ENCODE measurements at regions not wholly inside any gene's neighbourhood (a gene's known extent, or its start where the extent isn't known, plus 50 kb on each side); places are given as distances from the start of the nearest gene placed in this dataset.
"Not testable (repeated sequence)": the region's sequence is repeated elsewhere in the genome, so short reads cannot be mapped to it uniquely, and the experiment has no call there.

DNA sequence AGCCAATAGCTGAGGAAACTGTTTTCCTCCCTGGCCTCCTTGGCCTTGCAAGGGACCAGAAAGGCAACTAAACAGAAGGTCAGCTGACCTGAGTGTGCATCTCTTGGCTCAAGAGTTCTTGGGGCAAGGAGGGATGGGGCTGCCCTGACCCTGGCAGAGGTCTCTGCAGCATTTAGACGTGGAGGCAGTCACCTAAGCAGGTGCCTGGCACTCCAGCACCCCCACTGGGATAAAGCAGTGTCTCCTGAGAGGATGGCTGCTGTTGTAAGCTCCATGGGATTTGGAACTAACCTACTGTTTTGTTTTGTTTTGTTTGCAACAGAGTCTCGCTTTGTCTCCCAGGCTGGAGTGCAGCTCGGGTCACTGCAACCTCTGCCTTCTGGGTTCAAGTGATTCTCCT is 185.2 kb downstream of the TBC1D2B start:
- Histone ChIP-seq H3K4me3 (no peak overlapping the region), H3K27ac (peak overlapping the region; percentile 66 to 98), H3K4me1 (peaks cover 18 to 34% of the 10 kb centered on the region in 2 donors), H3K27me3 (no peaks in the 10 kb centered on the region), H3K36me3 (no peaks in the 10 kb centered on the region), H3K9me3 (no peaks in the 10 kb centered on the region)
- TF ChIP-seq, protein P1, sequence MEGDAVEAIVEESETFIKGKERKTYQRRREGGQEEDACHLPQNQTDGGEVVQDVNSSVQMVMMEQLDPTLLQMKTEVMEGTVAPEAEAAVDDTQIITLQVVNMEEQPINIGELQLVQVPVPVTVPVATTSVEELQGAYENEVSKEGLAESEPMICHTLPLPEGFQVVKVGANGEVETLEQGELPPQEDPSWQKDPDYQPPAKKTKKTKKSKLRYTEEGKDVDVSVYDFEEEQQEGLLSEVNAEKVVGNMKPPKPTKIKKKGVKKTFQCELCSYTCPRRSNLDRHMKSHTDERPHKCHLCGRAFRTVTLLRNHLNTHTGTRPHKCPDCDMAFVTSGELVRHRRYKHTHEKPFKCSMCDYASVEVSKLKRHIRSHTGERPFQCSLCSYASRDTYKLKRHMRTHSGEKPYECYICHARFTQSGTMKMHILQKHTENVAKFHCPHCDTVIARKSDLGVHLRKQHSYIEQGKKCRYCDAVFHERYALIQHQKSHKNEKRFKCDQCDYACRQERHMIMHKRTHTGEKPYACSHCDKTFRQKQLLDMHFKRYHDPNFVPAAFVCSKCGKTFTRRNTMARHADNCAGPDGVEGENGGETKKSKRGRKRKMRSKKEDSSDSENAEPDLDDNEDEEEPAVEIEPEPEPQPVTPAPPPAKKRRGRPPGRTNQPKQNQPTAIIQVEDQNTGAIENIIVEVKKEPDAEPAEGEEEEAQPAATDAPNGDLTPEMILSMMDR (IDR thresholded peaks at IDR 0.05), result no peak
- intact Hi-C loops (cut with DNase I), result no loop called here
- no peak for DNase-seq (ENCODE audit: low spot score in 2 of 2)

DNA sequence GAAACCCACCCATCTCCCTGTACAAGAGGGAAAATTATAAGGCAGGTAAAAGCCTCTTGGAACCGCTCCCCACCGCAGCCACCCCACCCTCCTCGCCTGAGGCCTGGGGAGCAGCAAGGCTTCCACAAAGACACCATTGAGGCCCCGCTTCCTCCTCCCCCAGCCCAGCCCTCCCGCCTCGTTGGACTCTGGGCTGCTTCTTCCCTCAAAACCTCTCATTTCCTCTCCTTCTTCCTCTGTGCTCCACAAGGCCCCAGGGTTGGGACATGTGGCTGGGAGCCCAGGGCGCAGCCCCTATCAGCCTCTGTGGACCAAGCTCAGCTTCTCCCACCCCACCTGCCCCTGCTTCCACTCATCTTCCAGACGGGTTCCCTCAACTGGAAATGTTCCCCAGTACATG is 185.6 kb downstream of the TBC1D2B start:
- Histone ChIP-seq H3K4me1 (peaks cover 22 to 38% of the 10 kb centered on the region in 2 donors), H3K27ac (peak overlapping the region; percentile 66 to 98)
- H3K36me3 ChIP-seq; DNase-seq (ENCODE audit: low spot score in 2 of 2); H3K4me3 ChIP-seq; H3K9me3 ChIP-seq; intact Hi-C loops (cut with DNase I); H3K27me3 ChIP-seq: not testable (repeated sequence)

DNA sequence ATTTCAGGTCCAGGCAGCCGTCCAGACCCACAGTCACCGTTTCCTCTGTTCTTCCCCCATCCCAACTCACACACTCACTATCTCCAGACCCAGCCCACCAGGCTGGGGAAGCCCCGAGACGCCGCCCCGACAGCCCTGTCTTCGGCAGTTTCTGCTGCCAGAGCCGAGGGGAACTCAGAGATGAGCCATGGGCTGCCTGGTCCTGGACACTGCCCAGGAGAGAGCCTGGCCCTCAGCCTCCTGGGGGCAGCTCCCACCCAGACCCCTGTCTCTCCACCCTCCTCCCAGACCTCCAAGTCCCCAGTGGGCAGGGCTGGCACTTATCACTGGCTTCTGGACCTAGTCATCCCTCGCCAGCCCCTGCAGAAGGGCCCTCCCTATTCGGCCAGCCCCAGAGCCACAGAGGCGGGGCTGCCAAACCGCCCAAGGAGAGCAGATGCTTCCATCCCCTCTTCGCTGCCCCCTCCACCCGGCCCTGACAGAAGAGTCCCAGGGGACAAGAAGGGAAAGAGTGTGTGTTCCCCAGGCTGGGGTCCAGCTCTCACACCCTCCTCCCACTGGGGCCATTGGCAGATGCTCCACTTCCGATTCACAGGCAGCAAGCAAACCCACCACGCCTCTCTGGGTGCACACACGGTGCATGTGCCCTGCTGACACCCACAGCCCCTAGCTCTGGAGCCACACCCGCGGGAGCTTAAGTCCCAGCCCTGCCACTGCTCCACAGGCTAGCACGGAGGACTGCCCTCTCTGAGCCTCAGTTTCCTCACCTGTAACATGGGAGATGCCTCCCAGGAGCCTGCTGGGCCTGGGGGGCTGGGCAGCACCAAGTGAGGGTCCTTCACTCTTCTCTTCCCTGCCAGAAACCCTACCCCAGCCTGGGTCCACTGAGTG is 186.4 kb downstream of the TBC1D2B start:
- Histone ChIP-seq H3K4me1 (peaks cover 29 to 45% of the 10 kb centered on the region in 2 donors), H3K27ac (peak overlapping the region; percentile 94 to 98)
- H3K4me3 ChIP-seq; H3K9me3 ChIP-seq; H3K36me3 ChIP-seq; H3K27me3 ChIP-seq; intact Hi-C loops (cut with DNase I): not testable (repeated sequence)
- DNase-seq (ENCODE audit: low spot score in 2 of 2), result peak in 1 of 2 donors; percentile 84

DNA sequence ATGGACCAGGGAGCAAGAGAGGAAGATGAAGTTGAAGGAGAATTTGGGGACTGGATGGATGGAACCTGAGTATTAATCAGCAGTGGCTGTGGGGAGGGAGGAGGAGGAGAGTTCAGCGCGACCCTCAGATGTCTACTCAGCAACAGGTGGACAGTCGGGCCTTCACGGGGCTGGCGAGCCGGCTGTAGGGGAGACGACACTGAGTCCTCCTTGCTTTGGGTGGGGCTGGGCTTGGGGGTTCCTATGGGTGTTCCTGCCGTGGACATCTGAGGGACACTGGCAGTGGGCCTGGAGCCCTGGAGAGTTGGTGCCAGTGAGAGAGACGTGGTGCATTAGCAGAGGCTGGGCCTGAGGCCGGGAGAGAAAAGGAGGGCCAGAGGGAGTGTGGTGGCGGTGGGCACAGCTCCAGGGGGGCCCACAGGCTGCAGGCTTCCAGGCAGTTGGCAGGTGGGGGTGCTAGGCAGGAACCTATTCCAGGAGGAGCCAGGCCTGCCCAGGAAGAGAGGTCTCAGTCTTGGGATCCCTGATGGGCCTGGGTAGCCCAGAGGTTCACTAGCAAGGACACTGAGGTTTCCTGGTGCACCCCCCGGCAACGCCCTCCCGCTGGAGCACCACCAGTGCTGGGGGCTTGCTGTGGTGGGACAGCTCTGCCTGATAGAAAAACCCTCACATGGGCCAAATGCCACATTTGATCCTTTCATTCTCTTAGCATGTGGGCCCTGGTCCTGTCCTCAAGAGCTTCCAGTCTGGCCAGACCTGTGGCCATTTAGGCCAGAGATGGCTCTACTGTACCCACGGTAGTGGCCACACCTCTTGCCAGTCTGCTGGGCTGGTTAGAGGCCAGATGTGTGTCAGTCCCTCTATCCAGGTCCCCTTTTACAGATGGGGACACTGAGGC is 187.4 kb downstream of the TBC1D2B start:
- H3K27me3 ChIP-seq; H3K36me3 ChIP-seq; H3K9me3 ChIP-seq; H3K4me3 ChIP-seq; DNase-seq (ENCODE audit: low spot score in 2 of 2): not testable (repeated sequence)
- intact Hi-C loops (cut with DNase I), result loop anchor here (10.0 kb wide), 1 partner anchor 115 kb away; no protein-coding TSS in a partner anchor
- peaks cover 29 to 55% of the 10 kb centered on the region in 2 donors for H3K4me1 ChIP-seq
- H3K27ac ChIP-seq, result peak overlapping the region; percentile 94 to 98

DNA sequence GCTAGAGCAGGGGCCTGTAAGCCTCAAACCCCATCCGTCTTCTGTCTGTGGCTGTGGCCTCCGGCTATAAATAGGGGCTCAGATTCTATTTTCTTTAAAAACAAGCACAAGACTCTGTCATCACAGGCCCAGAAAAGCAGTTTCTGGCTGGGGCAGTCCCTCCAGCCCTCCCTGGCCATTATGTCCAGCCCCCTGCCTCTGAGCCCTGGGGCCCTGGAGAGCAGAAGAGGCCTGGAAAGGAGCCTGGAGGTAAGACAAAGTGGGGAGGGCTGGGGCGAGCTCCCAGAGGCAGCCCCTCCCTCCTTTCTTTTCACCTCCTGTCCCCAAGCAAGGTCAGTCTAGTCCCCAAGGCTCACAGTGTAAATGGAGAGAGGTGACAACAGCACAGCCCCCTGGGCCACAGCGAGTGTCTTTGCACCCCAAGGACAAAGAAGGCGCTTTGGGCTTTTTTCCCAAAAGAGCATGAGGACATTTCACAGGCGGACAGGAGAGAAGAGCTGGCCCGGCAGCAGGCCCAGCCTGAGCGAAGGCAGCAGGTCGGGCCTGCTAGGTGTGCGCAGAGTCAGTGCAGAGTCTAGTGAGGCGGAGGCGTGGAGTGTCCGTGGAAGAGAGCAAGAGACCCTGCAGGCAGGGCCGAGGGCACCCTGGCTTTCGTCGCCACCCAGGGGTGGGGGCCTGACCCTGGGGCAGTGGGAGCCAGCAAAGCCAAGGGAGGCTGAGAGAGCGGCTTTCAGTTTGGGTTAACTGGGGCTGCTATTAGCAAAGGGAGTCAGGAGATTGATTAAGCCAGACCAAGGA is 188.3 kb downstream of the TBC1D2B start:
- Histone ChIP-seq H3K27me3 (no peaks in the 10 kb centered on the region), H3K4me3 (no peak overlapping the region), H3K4me1 (peaks cover 29 to 61% of the 10 kb centered on the region in 2 donors), H3K27ac (peak overlapping the region; percentile 94 to 98), H3K36me3 (no peaks in the 10 kb centered on the region), H3K9me3 (no peaks in the 10 kb centered on the region)
- TF ChIP-seq, protein P1 (IDR thresholded peaks at IDR 0.05), result no peak
- DNase-seq (ENCODE audit: low spot score in 2 of 2), result peak in 1 of 2 donors; percentile 78
- intact Hi-C loops (cut with DNase I), result loop anchor here (10.0 kb wide), 1 partner anchor 116 kb away; no protein-coding TSS in a partner anchor

DNA sequence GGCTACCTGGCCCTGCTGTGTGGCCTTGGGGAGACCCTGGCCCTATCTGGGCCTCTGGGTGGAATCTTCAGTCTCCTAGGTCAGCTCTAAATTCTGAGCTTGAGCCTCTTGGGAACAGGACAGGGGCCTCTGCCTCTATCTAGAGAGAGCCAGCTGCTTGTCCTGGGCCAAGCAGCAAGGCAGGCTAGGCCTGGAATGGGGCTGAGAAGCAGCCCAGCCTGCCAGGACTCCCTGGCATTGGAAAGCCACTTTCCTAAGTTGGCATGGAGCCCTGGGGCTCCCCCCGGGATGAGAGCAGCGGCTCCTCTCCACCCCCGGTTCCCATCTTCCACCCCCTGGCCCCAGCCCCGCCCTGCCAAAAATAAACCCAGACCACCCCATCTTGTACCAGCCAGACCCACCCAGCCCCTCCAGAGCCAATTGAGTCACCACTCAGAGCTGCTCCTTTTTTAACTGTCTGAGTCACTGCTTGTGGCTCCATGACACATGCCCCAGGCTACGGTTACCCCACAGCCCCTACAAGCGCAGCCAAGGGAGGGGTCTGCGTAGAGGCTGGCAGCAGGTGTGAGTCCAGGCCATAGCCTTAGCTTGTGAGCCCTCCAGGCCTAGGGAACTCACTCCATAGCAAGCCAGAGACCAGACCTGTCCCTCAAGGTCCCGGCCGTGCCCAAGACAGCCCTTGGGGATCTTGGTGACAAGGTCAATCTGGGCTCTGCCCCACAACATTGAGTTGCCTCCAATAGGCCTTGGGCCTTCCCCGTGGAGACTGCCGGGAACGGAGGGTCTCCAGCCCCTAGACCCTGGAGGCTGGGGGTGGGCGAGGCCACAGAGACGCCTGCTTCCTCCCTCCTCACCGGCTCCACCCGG is 189.7 kb downstream of the TBC1D2B start:
- H3K27me3 ChIP-seq, H3K36me3 ChIP-seq, H3K4me3 ChIP-seq, H3K9me3 ChIP-seq: not testable (repeated sequence)
- intact Hi-C loops (cut with DNase I), result loop anchor here (10.0 kb wide), 1 partner anchor 117 kb away; no protein-coding TSS in a partner anchor
- Histone ChIP-seq H3K4me1 (peaks cover 29 to 64% of the 10 kb centered on the region in 2 donors), H3K27ac (peak overlapping the region; percentile 96 to 97)
- DNase-seq (ENCODE audit: low spot score in 2 of 2), result peak in 1 of 2 donors; percentile 89

All from ascending aorta (tissue), 2 donors.